HepG2 (cell line): ENCODE measurements at regions not wholly inside any gene's neighbourhood (a gene's known extent, or its start where the extent isn't known, plus 50 kb on each side); places are given as distances from the start of the nearest gene placed in this dataset.

Source experiments
- ARID5B ChIP-seq: IDR thresholded peaks from 2 replicates; pipeline ENCODE4 v1.4.0; 2020; ENCODE audit warnings: mild to moderate bottlenecking, missing genetic modification reagents
- GZF1 ChIP-seq: sonication (generic); formaldehyde crosslinking; IDR thresholded peaks from 2 replicates; pipeline ENCODE4 v1.5.1; 2020; ENCODE audit warnings: mild to moderate bottlenecking, missing genetic modification reagents
- MXD3 ChIP-seq: IDR thresholded peaks from 2 replicates; pipeline ENCODE4 v1.6.1; 2016; ENCODE audit warnings: mild to moderate bottlenecking, missing biosample characterization, missing genetic modification reagents
- NPAS2 ChIP-seq: sonication (generic); formaldehyde crosslinking; IDR thresholded peaks from 2 replicates; pipeline ENCODE4 v1.8.0; 2022; ENCODE audit warnings: mild to moderate bottlenecking, missing genetic modification reagents, borderline replicate concordance
- TFDP1 ChIP-seq: IDR thresholded peaks from 2 replicates; pipeline ENCODE4 v1.6.1; 2016; ENCODE audit warnings: missing compliant biosample characterization, missing genetic modification reagents, borderline replicate concordance
- ZNF530 ChIP-seq: sonication (generic); formaldehyde crosslinking; IDR thresholded peaks from 2 replicates; pipeline ENCODE4 v1.5.0; 2020; ENCODE audit warnings: low read depth, mild to moderate bottlenecking, missing genetic modification reagents

- TF ChIP-seq TFDP1 = no peak
- TF ChIP-seq NPAS2 (CRISPR knock-in tag) = no peak
- TF ChIP-seq ZNF530 (CRISPR knock-in tag) = no peak
- TF ChIP-seq MXD3 (CRISPR knock-in tag) = no peak
- TF ChIP-seq GZF1 (CRISPR knock-in tag) = no peak
- no peak for TF ChIP-seq ARID5B (CRISPR knock-in tag)
These were observed 85.0 kb upstream of the KCNJ15 start (continued) for GRCh38 chr21:38171723-38172344.
